ENCODE measurements at regions not wholly inside any gene's neighbourhood (a gene's known extent, or its start where the extent isn't known, plus 50 kb on each side); places are given as distances from the start of the nearest gene placed in this dataset.

GRCh38 chr12:46446645-46447044 lies 74.1 kb upstream of the SLC38A2 start:
- Histone ChIP-seq H3K4me1 (ENCODE audit: insufficient read depth, low read length) (peaks cover 14% of the 10 kb centered on the region), H3K27me3 (ENCODE audit: control insufficient read depth in 1 of 2, insufficient read depth in 2 of 2, low read length in 2 of 2) (no peaks in the 10 kb centered on the region), H3K36me3 (ENCODE audit: insufficient read depth, low read length) (no peaks in the 10 kb centered on the region), H3K27ac (ENCODE audit: low read depth, low read length) (no peak overlapping the region), H3K4me3 (ENCODE audit: low read depth in 1 of 2, low read length in 2 of 2) (no peak overlapping the region), H3K9ac (ENCODE audit: low read length) (no peak overlapping the region), H3K9me3 (ENCODE audit: low read length) (no peaks in the 10 kb centered on the region)

- H3K27me3 ChIP-seq (ENCODE audit: control insufficient read depth in 1 of 2, insufficient read depth in 2 of 2, low read length in 2 of 2), result no peaks in the 10 kb centered on the region
- H3K4me1 ChIP-seq (ENCODE audit: insufficient read depth, low read length), result peaks cover 14% of the 10 kb centered on the region
- H3K9me3 ChIP-seq (ENCODE audit: low read length), result no peaks in the 10 kb centered on the region
- no peak overlapping the region for H3K4me3 ChIP-seq (ENCODE audit: low read depth in 1 of 2, low read length in 2 of 2)
- no peak overlapping the region for H3K9ac ChIP-seq (ENCODE audit: low read length)
- no peak overlapping the region for H3K27ac ChIP-seq (ENCODE audit: low read depth, low read length)
- H3K36me3 ChIP-seq (ENCODE audit: insufficient read depth, low read length), result no peaks in the 10 kb centered on the region
These were observed 73.1 kb upstream of the SLC38A2 start for GRCh38 chr12:46445551-46446235.

- Histone ChIP-seq H3K4me3 (ENCODE audit: low read depth in 1 of 2, low read length in 2 of 2) (no peak overlapping the region), H3K9me3 (ENCODE audit: low read length) (no peaks in the 10 kb centered on the region), H3K36me3 (ENCODE audit: insufficient read depth, low read length) (no peaks in the 10 kb centered on the region), H3K27ac (ENCODE audit: low read depth, low read length) (no peak overlapping the region), H3K9ac (ENCODE audit: low read length) (no peak overlapping the region), H3K27me3 (ENCODE audit: control insufficient read depth in 1 of 2, insufficient read depth in 2 of 2, low read length in 2 of 2) (no peaks in the 10 kb centered on the region), H3K4me1 (ENCODE audit: insufficient read depth, low read length) (peaks cover 8% of the 10 kb centered on the region)
These were observed 72.5 kb upstream of the SLC38A2 start for GRCh38 chr12:46445093-46445492.

- H3K9me3 ChIP-seq (ENCODE audit: low read length), result no peaks in the 10 kb centered on the region
- no peak overlapping the region for H3K27ac ChIP-seq (ENCODE audit: low read depth, low read length)
- no peak overlapping the region for H3K9ac ChIP-seq (ENCODE audit: low read length)
- H3K4me3 ChIP-seq (ENCODE audit: low read depth in 1 of 2, low read length in 2 of 2), result no peak overlapping the region
- no peaks in the 10 kb centered on the region for H3K27me3 ChIP-seq (ENCODE audit: control insufficient read depth in 1 of 2, insufficient read depth in 2 of 2, low read length in 2 of 2)
- H3K4me1 ChIP-seq (ENCODE audit: insufficient read depth, low read length), result peaks cover 4% of the 10 kb centered on the region
- H3K36me3 ChIP-seq (ENCODE audit: insufficient read depth, low read length), result no peaks in the 10 kb centered on the region
These were observed 71.2 kb upstream of the SLC38A2 start for GRCh38 chr12:46443594-46444263.

- Histone ChIP-seq H3K36me3 (ENCODE audit: insufficient read depth, low read length) (no peaks in the 10 kb centered on the region), H3K9ac (ENCODE audit: low read length) (no peak overlapping the region), H3K4me1 (ENCODE audit: insufficient read depth, low read length) (peaks cover 4% of the 10 kb centered on the region), H3K27me3 (ENCODE audit: control insufficient read depth in 1 of 2, insufficient read depth in 2 of 2, low read length in 2 of 2) (no peaks in the 10 kb centered on the region), H3K27ac (ENCODE audit: low read depth, low read length) (no peak overlapping the region), H3K4me3 (ENCODE audit: low read depth in 1 of 2, low read length in 2 of 2) (no peak overlapping the region), H3K9me3 (ENCODE audit: low read length) (no peaks in the 10 kb centered on the region)
These were observed 70.2 kb upstream of the SLC38A2 start for GRCh38 chr12:46442738-46443137.

- H3K9ac ChIP-seq (ENCODE audit: low read length), result no peak overlapping the region
- no peaks in the 10 kb centered on the region for H3K9me3 ChIP-seq (ENCODE audit: low read length)
- no peak overlapping the region for H3K27ac ChIP-seq (ENCODE audit: low read depth, low read length)
- peaks cover 4% of the 10 kb centered on the region for H3K4me1 ChIP-seq (ENCODE audit: insufficient read depth, low read length)
- no peaks in the 10 kb centered on the region for H3K36me3 ChIP-seq (ENCODE audit: insufficient read depth, low read length)
- no peaks in the 10 kb centered on the region for H3K27me3 ChIP-seq (ENCODE audit: control insufficient read depth in 1 of 2, insufficient read depth in 2 of 2, low read length in 2 of 2)
- H3K4me3 ChIP-seq (ENCODE audit: low read depth in 1 of 2, low read length in 2 of 2), result no peak overlapping the region
These were observed 69.7 kb upstream of the SLC38A2 start for GRCh38 chr12:46442239-46442638.

- Histone ChIP-seq H3K9me3 (ENCODE audit: low read length) (no peaks in the 10 kb centered on the region), H3K36me3 (ENCODE audit: insufficient read depth, low read length) (no peaks in the 10 kb centered on the region), H3K9ac (ENCODE audit: low read length) (no peak overlapping the region), H3K4me1 (ENCODE audit: insufficient read depth, low read length) (no peaks in the 10 kb centered on the region), H3K4me3 (ENCODE audit: low read depth in 1 of 2, low read length in 2 of 2) (no peak overlapping the region), H3K27me3 (ENCODE audit: control insufficient read depth in 1 of 2, insufficient read depth in 2 of 2, low read length in 2 of 2) (no peaks in the 10 kb centered on the region), H3K27ac (ENCODE audit: low read depth, low read length) (no peak overlapping the region)
These were observed 67.4 kb upstream of the SLC38A2 start for GRCh38 chr12:46439793-46440511.

GRCh38 chr12:46438719-46439319 lies 66.2 kb upstream of the SLC38A2 start:
- H3K9me3 ChIP-seq (ENCODE audit: low read length), result no peaks in the 10 kb centered on the region
- no peaks in the 10 kb centered on the region for H3K27me3 ChIP-seq (ENCODE audit: control insufficient read depth in 1 of 2, insufficient read depth in 2 of 2, low read length in 2 of 2)
- H3K4me3 ChIP-seq (ENCODE audit: low read depth in 1 of 2, low read length in 2 of 2), result no peak overlapping the region
- H3K4me1 ChIP-seq (ENCODE audit: insufficient read depth, low read length), result no peaks in the 10 kb centered on the region
- H3K27ac ChIP-seq (ENCODE audit: low read depth, low read length), result no peak overlapping the region
- no peaks in the 10 kb centered on the region for H3K36me3 ChIP-seq (ENCODE audit: insufficient read depth, low read length)
- H3K9ac ChIP-seq (ENCODE audit: low read length), result no peak overlapping the region

GRCh38 chr12:46438256-46438655 lies 65.7 kb upstream of the SLC38A2 start:
- no peaks in the 10 kb centered on the region for H3K36me3 ChIP-seq (ENCODE audit: insufficient read depth, low read length)
- no peaks in the 10 kb centered on the region for H3K27me3 ChIP-seq (ENCODE audit: control insufficient read depth in 1 of 2, insufficient read depth in 2 of 2, low read length in 2 of 2)
- H3K9ac ChIP-seq (ENCODE audit: low read length), result no peak overlapping the region
- no peaks in the 10 kb centered on the region for H3K9me3 ChIP-seq (ENCODE audit: low read length)
- H3K27ac ChIP-seq (ENCODE audit: low read depth, low read length), result no peak overlapping the region
- no peak overlapping the region for H3K4me3 ChIP-seq (ENCODE audit: low read depth in 1 of 2, low read length in 2 of 2)
- no peaks in the 10 kb centered on the region for H3K4me1 ChIP-seq (ENCODE audit: insufficient read depth, low read length)

GRCh38 chr12:46437469-46437868 lies 64.9 kb upstream of the SLC38A2 start:
- no peak overlapping the region for H3K9ac ChIP-seq (ENCODE audit: low read length)
- no peaks in the 10 kb centered on the region for H3K4me1 ChIP-seq (ENCODE audit: insufficient read depth, low read length)
- H3K27ac ChIP-seq (ENCODE audit: low read depth, low read length), result no peak overlapping the region
- H3K9me3 ChIP-seq (ENCODE audit: low read length), result no peaks in the 10 kb centered on the region
- H3K4me3 ChIP-seq (ENCODE audit: low read depth in 1 of 2, low read length in 2 of 2), result no peak overlapping the region
- no peaks in the 10 kb centered on the region for H3K36me3 ChIP-seq (ENCODE audit: insufficient read depth, low read length)
- H3K27me3 ChIP-seq (ENCODE audit: control insufficient read depth in 1 of 2, insufficient read depth in 2 of 2, low read length in 2 of 2), result no peaks in the 10 kb centered on the region

GRCh38 chr12:46436747-46437146 lies 64.2 kb upstream of the SLC38A2 start:
- Histone ChIP-seq H3K9ac (ENCODE audit: low read length) (no peak overlapping the region), H3K4me1 (ENCODE audit: insufficient read depth, low read length) (peaks cover 3% of the 10 kb centered on the region), H3K27me3 (ENCODE audit: control insufficient read depth in 1 of 2, insufficient read depth in 2 of 2, low read length in 2 of 2) (no peaks in the 10 kb centered on the region), H3K9me3 (ENCODE audit: low read length) (no peaks in the 10 kb centered on the region), H3K27ac (ENCODE audit: low read depth, low read length) (no peak overlapping the region), H3K4me3 (ENCODE audit: low read depth in 1 of 2, low read length in 2 of 2) (no peak overlapping the region), H3K36me3 (ENCODE audit: insufficient read depth, low read length) (no peaks in the 10 kb centered on the region)
